Activated CD8-positive, alpha-beta T cell treated with anti-CD3 and anti-CD28 coated beads, Interleukin-2, amount 10 ng/mL, durations not matched to agents 7 days and 5 days (primary cell): ENCODE measurements at regions not wholly inside any gene's neighbourhood (a gene's known extent, or its start where the extent isn't known, plus 50 kb on each side); places are given as distances from the start of the nearest gene placed in this dataset.
A peak's percentile ranks its signal among the peaks of the same experiment; 100 is the strongest.

Source experiments
- ATAC-seq: fragments of 150-1000 bp; cut with Tn5 transposase; one replicate; pipeline ENCODE4 v1.10.0; 2021; ENCODE audit warnings: moderate library complexity
- CTCF ChIA-PET: fragments of 350-600 bp; sonication (Branson Sonifier 250); formaldehyde crosslinking; loops from one replicate; lab custom pipeline; 2021; ENCODE audit warnings: antibody characterized with exemption; lab: Charles Lee
- POLR2A ChIA-PET: fragments of 350-600 bp; sonication (Branson Sonifier 250); formaldehyde crosslinking; loops from one replicate; lab custom pipeline; 2021; ENCODE audit warnings: antibody characterized with exemption; lab: Charles Lee
- DNase-seq: peaks from one replicate; pipeline ENCODE4 v3.0.0-alpha.2; 2020
- H3K27ac Mint-ChIP-seq: one replicate; pipeline ENCODE4 v1.8.0; 2021; ENCODE audit warnings: mild to moderate bottlenecking, mixed read lengths
- H3K27me3 Mint-ChIP-seq: one replicate; pipeline ENCODE4 v1.8.0; 2021; ENCODE audit warnings: low read depth, mixed read lengths
- H3K36me3 Mint-ChIP-seq: one replicate; pipeline ENCODE4 v1.8.0; 2021; ENCODE audit warnings: low read depth, mixed read lengths
- H3K4me1 Mint-ChIP-seq: one replicate; pipeline ENCODE4 v1.8.0; 2021; ENCODE audit warnings: low read depth, mixed read lengths
- H3K4me3 Mint-ChIP-seq: one replicate; pipeline ENCODE4 v1.8.0; 2021; ENCODE audit warnings: mild to moderate bottlenecking, mixed read lengths
- H3K9me3 Mint-ChIP-seq: one replicate; pipeline ENCODE4 v1.8.0; 2022; ENCODE audit warnings: mixed read lengths; ENCODE audit not compliant: insufficient read depth

GRCh38 chr11:119903821-119904220 lies 174.8 kb upstream of the NECTIN1 start:
- POLR2A ChIA-PET: no interaction called here
- no peaks in the 10 kb centered on the region for H3K36me3 Mint-ChIP-seq
- no peaks in the 10 kb centered on the region for H3K9me3 Mint-ChIP-seq
- CTCF ChIA-PET: no interaction called here
- no peak overlapping the region for H3K27ac Mint-ChIP-seq
- ATAC-seq (no peak), DNase-seq (no peak)
- H3K27me3 Mint-ChIP-seq: peaks cover 19% of the 10 kb centered on the region
- no peak overlapping the region for H3K4me3 Mint-ChIP-seq
- H3K4me1 Mint-ChIP-seq: no peaks in the 10 kb centered on the region

- H3K27me3 Mint-ChIP-seq: peaks cover 24% of the 10 kb centered on the region
- H3K27ac Mint-ChIP-seq: no peak overlapping the region
- no peaks in the 10 kb centered on the region for H3K4me1 Mint-ChIP-seq
- ChIA-PET CTCF (no interaction called here), POLR2A (no interaction called here)
- no peaks in the 10 kb centered on the region for H3K36me3 Mint-ChIP-seq
- H3K9me3 Mint-ChIP-seq: no peaks in the 10 kb centered on the region
- ATAC-seq: no peak
- no peak overlapping the region for H3K4me3 Mint-ChIP-seq
- DNase-seq: no peak
These were observed 174.4 kb upstream of the NECTIN1 start for GRCh38 chr11:119903389-119903788.

GRCh38 chr11:119902656-119903231 lies 173.7 kb upstream of the NECTIN1 start:
- CTCF ChIA-PET: no interaction called here
- H3K4me3 Mint-ChIP-seq: no peak overlapping the region
- POLR2A ChIA-PET: no interaction called here
- peaks cover 21% of the 10 kb centered on the region for H3K27me3 Mint-ChIP-seq
- no peaks in the 10 kb centered on the region for H3K4me1 Mint-ChIP-seq
- DNase-seq (no peak), ATAC-seq (no peak)
- no peaks in the 10 kb centered on the region for H3K36me3 Mint-ChIP-seq
- no peaks in the 10 kb centered on the region for H3K9me3 Mint-ChIP-seq
- no peak overlapping the region for H3K27ac Mint-ChIP-seq

GRCh38 chr11:119901657-119902577 lies 172.9 kb upstream of the NECTIN1 start:
- ChIA-PET POLR2A (no interaction called here), CTCF (no interaction called here)
- no peak for ATAC-seq
- Mint-ChIP-seq H3K27me3 (peaks cover 24% of the 10 kb centered on the region), H3K36me3 (no peaks in the 10 kb centered on the region), H3K4me1 (peaks cover 3% of the 10 kb centered on the region), H3K27ac (no peak overlapping the region), H3K9me3 (no peaks in the 10 kb centered on the region), H3K4me3 (no peak overlapping the region)
- DNase-seq: no peak

GRCh38 chr11:119899997-119900396 lies 171.0 kb upstream of the NECTIN1 start:
- POLR2A ChIA-PET: no interaction called here
- peaks cover 28% of the 10 kb centered on the region for H3K27me3 Mint-ChIP-seq
- DNase-seq: no peak
- H3K4me1 Mint-ChIP-seq: peaks cover 20% of the 10 kb centered on the region
- H3K36me3 Mint-ChIP-seq: no peaks in the 10 kb centered on the region
- CTCF ChIA-PET: no interaction called here
- H3K9me3 Mint-ChIP-seq: no peaks in the 10 kb centered on the region
- no peak overlapping the region for H3K27ac Mint-ChIP-seq
- ATAC-seq: no peak
- no peak overlapping the region for H3K4me3 Mint-ChIP-seq

GRCh38 chr11:119897576-119897975 lies 168.6 kb upstream of the NECTIN1 start:
- Mint-ChIP-seq H3K4me1 (peaks cover 20% of the 10 kb centered on the region), H3K27me3 (peaks cover 28% of the 10 kb centered on the region), H3K9me3 (no peaks in the 10 kb centered on the region), H3K36me3 (no peaks in the 10 kb centered on the region), H3K27ac (no peak overlapping the region), H3K4me3 (no peak overlapping the region)
- ATAC-seq (no peak), DNase-seq (no peak)
- ChIA-PET POLR2A (no interaction called here), CTCF (no interaction called here)

GRCh38 chr11:119897046-119897440 lies 168.0 kb upstream of the NECTIN1 start:
- Mint-ChIP-seq H3K4me1 (peaks cover 20% of the 10 kb centered on the region), H3K27ac (no peak overlapping the region), H3K27me3 (peaks cover 31% of the 10 kb centered on the region), H3K36me3 (no peaks in the 10 kb centered on the region), H3K4me3 (no peak overlapping the region), H3K9me3 (no peaks in the 10 kb centered on the region)
- ChIA-PET CTCF (no interaction called here), POLR2A (no interaction called here)
- ATAC-seq (no peak), DNase-seq (no peak)

GRCh38 chr11:119896387-119897045 lies 167.5 kb upstream of the NECTIN1 start:
- H3K36me3 Mint-ChIP-seq: no peaks in the 10 kb centered on the region
- ChIA-PET POLR2A (no interaction called here), CTCF (no interaction called here)
- H3K4me3 Mint-ChIP-seq: no peak overlapping the region
- peaks cover 32% of the 10 kb centered on the region for H3K27me3 Mint-ChIP-seq
- DNase-seq (no peak), ATAC-seq (no peak)
- no peaks in the 10 kb centered on the region for H3K9me3 Mint-ChIP-seq
- peaks cover 20% of the 10 kb centered on the region for H3K4me1 Mint-ChIP-seq
- peak overlapping the region; percentile 14 for H3K27ac Mint-ChIP-seq

GRCh38 chr11:119895981-119896380 lies 167.0 kb upstream of the NECTIN1 start:
- ChIA-PET POLR2A (no interaction called here), CTCF (no interaction called here)
- H3K27me3 Mint-ChIP-seq: peaks cover 29% of the 10 kb centered on the region
- H3K9me3 Mint-ChIP-seq: no peaks in the 10 kb centered on the region
- H3K36me3 Mint-ChIP-seq: no peaks in the 10 kb centered on the region
- no peak overlapping the region for H3K4me3 Mint-ChIP-seq
- peak; percentile 34 for DNase-seq
- H3K27ac Mint-ChIP-seq: no peak overlapping the region
- ATAC-seq: peak; percentile 47
- peaks cover 20% of the 10 kb centered on the region for H3K4me1 Mint-ChIP-seq

GRCh38 chr11:119894916-119895315 lies 165.9 kb upstream of the NECTIN1 start:
- no peak overlapping the region for H3K4me3 Mint-ChIP-seq
- DNase-seq: no peak
- POLR2A ChIA-PET: no interaction called here
- H3K4me1 Mint-ChIP-seq: peaks cover 20% of the 10 kb centered on the region
- ATAC-seq: no peak
- H3K27ac Mint-ChIP-seq: no peak overlapping the region
- H3K27me3 Mint-ChIP-seq: peaks cover 24% of the 10 kb centered on the region
- no peaks in the 10 kb centered on the region for H3K36me3 Mint-ChIP-seq
- CTCF ChIA-PET: no interaction called here
- H3K9me3 Mint-ChIP-seq: no peaks in the 10 kb centered on the region

GRCh38 chr11:119892311-119892808 lies 163.4 kb upstream of the NECTIN1 start:
- Mint-ChIP-seq H3K4me1 (peaks cover 20% of the 10 kb centered on the region), H3K4me3 (no peak overlapping the region), H3K9me3 (no peaks in the 10 kb centered on the region), H3K36me3 (no peaks in the 10 kb centered on the region), H3K27ac (no peak overlapping the region), H3K27me3 (peaks cover 23% of the 10 kb centered on the region)
- ATAC-seq (no peak), DNase-seq (no peak)
- POLR2A ChIA-PET: no interaction called here
- CTCF ChIA-PET: no interaction called here
